ENCODE measurements at regions not wholly inside any gene's neighbourhood (a gene's known extent, or its start where the extent isn't known, plus 50 kb on each side); places are given as distances from the start of the nearest gene placed in this dataset.
"Not testable (repeated sequence)": the region's sequence is repeated elsewhere in the genome, so short reads cannot be mapped to it uniquely, and the experiment has no call there.

GRCh38 chr16:9141813-9142212, 50.4 kb downstream of the HAPSTR1 start:
- DNase-seq: no peak

DNA sequence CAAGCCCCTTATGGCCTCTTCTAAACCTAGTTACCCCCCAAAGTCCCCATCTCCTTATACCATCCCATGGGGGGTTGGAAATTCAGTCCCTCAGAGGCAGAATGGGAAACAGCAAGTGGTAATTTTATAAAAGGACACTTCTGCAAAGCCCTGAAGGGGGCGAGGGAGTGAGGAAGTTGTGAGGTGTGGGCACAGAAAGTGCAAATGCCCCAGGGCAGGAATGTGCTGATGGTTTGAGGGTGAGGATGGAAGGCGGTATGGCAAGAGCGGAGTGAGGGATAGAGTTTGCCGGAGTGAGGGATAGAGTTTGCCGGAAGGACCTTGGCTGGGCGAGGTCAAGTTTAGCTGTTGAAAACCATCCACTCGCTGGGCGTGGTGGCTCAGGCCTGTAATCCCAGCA, 52.7 kb downstream of the HAPSTR1 start:
- DNase-seq: no peak

GRCh38 chr16:9148374-9149015, 57.1 kb downstream of the HAPSTR1 start:
- DNase-seq: no peak

GRCh38 chr16:9151074-9151473, 59.6 kb downstream of the HAPSTR1 start:
- DNase-seq: no peak

GRCh38 chr16:9151597-9151996, 60.2 kb downstream of the HAPSTR1 start:
- DNase-seq: no peak

DNA sequence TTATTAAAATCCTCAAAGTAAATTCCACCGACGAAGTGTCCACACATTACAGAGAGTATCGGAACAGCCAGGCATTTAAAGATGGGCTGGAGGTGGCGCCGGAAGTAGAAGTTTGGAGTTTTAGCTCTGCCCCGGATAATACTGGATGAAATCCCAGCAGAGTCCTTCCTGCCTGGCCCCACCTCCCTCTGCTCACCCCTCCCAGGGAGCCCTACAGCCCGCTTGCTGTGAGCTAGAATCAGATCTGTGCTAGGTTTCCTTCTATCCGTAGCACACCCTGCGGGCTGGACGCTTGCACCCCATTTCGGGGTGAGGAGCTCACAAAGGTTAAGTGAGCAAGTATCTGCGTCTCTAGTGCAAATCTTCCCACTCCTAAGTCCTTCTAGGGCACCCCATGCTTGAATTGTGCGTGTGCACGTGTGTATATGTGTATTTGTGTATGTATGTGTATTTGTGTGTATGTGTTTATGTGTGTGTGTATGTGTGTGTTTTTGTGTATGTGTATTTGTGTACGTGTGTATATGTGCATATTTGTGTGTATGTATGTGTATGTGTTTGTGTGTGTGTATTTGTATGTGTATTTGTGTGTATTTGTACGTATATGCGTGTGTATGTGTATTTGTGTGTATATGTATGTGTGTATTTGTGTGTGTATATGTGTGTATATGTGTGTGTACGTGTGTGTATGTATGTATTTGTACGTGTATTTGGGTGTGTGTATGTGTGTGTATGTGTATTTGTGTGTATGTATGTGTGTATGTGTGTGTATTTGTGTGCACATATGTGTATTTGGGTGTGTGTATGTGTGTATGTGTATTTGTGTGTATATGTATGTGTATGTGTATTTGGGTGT, 61.4 kb downstream of the HAPSTR1 start:
- no peak for DNase-seq

DNA sequence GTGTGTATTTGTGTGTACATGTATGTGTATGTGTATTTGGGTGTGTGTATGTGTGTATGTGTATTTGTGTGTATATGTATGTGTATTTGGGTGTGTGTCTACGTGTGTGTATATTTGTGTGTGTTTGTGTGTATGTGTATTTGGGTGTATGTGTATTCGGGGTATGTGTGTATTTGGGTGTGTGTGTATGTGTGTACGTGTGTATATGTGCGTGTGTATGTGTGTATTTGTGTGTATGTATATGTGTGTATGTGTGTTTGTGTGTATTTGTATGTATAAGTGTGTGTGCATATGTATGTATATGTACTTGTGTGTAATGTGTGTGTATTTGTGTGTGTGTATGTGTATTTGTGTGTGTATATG, 62.0 kb downstream of the HAPSTR1 start:
- no peak for DNase-seq

GRCh38 chr16:9154567-9155410, 63.3 kb downstream of the HAPSTR1 start:
- no peak for DNase-seq

DNA sequence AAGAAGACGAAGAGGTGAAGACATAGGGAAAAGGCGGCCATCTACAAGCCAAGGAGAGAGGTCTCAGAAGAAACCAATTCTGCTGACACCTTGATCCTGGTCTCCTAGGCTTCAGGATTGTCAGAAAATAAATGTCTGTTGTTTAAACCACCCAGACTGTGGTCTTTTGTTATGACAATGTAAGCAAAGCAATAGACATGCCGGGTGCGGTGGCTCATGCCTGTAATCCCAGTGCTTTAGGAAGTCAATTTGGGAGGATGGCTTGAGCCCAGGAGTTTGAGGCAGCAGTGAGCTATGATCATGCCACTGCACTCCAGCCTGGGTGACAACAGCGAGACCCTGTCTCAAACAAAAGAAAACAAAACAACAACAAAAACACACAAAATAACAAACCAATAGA, 64.4 kb downstream of the HAPSTR1 start:
- no peak for DNase-seq

- peak; percentile 24 for DNase-seq
Measured at GRCh38 chr16:9159839-9160550, 68.6 kb downstream of the HAPSTR1 start.

- DNase-seq: no peak
Measured at GRCh38 chr16:9160551-9160911, 69.1 kb downstream of the HAPSTR1 start.

- DNase-seq: no peak
Measured at GRCh38 chr16:9165681-9166080, 74.2 kb downstream of the HAPSTR1 start.

GRCh38 chr16:9166326-9166993, 75.0 kb downstream of the HAPSTR1 start:
- DNase-seq: not testable (repeated sequence)

DNA sequence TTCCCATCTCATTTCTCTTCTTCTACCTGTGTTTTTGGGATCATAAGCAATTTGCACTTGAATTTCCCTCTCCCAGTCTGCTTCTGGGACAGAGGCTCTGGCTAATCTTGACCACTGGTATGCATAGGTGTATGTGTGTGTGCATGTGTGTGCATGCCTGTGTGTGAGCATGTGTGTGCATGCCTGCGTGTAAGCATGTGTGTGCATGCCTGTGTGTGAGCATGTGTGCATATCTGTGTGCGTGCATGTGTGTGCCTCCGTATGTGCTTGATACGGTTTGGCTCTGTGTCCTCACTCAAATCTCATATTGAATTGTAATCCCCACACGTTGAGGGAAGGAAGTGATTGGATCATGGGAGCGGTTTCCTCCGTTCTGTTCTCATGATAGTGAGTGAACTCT, 77.7 kb downstream of the HAPSTR1 start:
- no peak for DNase-seq

GRCh38 chr16:9170470-9170869, 79.0 kb downstream of the HAPSTR1 start:
- DNase-seq: no peak

GRCh38 chr16:9176547-9177418, 85.3 kb downstream of the HAPSTR1 start:
- DNase-seq: no peak

DNA sequence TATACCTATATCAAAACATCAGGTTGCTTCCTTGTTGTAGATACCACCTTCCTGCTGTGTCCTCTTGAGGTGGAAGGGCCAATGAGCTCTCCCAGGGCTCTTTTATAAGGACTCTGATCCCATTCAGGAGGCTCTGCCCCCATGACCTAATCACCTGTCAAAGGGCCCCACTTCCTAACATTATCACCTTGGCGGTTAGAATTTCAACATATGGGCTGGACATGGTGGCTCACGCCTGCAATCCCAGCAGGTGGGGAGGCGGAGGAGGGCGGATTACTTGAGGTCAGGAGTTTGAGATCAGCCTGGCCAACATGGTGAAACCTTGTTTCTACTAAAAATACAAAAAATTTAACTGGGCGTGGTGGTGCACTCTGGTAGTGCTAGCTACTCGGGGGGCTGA, 86.4 kb downstream of the HAPSTR1 start:
- DNase-seq: no peak

DNA sequence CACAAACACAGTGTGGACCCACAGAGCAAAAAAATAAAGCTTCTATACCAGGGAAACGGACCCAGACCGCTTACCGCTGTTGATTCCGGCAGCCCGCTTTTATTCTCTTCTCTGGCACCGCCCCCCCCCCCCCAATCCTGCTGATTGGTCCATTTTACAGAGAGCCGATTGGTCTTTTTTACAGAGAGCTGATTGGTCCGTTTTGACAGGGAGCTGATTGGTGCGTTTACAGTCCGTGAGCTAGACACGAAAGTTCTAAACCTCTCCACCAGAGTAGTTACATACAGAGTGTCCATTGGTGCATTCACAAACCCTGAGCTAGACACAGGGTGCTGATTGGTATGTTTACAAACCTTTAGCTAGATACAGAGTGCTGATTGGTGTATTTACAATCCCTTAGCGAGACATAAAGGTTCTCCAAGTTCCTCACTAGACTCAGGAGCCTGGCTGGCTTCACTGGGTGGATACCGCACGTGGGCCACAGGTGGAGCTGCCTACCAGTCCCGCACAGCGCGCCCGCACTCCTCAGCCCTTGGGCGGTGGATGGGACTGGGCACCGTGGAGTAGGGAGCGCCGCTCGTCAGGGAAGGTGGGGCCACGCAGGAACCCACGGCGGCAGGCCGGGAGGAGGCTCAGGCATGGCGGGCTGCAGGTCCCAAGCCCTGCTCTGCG, 92.4 kb downstream of the HAPSTR1 start:
- DNase-seq: no peak

- DNase-seq: no peak
Measured at GRCh38 chr16:9184354-9184690, 92.9 kb downstream of the HAPSTR1 start.

DNA sequence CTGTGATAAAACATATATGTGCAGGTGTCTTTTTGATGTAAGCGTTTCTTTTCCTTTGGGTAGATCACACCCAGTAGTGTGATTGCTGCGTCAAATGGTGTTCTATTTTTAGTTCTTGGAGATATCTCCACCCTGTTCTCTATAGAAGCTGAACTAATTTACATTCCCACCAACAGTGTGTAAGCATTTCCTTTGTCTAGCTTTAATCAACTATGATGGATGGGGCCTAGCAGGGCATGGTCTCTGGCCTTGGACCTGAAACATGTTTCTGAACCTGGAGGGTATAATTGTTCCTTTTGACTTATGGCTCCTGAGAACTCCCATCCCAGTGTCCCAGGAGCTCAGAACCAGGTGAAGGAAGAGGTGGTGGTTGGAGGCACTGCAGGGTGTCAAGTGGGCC, 93.9 kb downstream of the HAPSTR1 start:
- DNase-seq: no peak

GRCh38 chr16:9186061-9186460, 94.6 kb downstream of the HAPSTR1 start:
- DNase-seq: no peak

Data from inflammatory macrophage treated with lipopolysaccharide for 4 hours (primary cell).